GM06990 (cell line): ENCODE measurements at regions not wholly inside any gene's neighbourhood (a gene's known extent, or its start where the extent isn't known, plus 50 kb on each side); places are given as distances from the start of the nearest gene placed in this dataset.
"Not testable (repeated sequence)": the region's sequence is repeated elsewhere in the genome, so short reads cannot be mapped to it uniquely, and the experiment has no call there.

Experiments used
- DNase-seq: peaks from one replicate; pipeline ENCODE4 v3.0.0-alpha.2; 2011; ENCODE audit not compliant: insufficient read length; ENCODE audit errors: extremely low read depth
- H3K27me3 ChIP-seq: replicated peaks from 2 replicates; pipeline ENCODE4 v1.6.0; 2011; ENCODE audit warnings: low read length; ENCODE audit not compliant: control insufficient read depth, insufficient read depth
- H3K36me3 ChIP-seq: 2 replicates; pipeline ENCODE4 v1.5.1; 2011; ENCODE audit warnings: low read length; ENCODE audit not compliant: control insufficient read depth, insufficient read depth
- H3K4me3 ChIP-seq: replicated peaks from 2 replicates; pipeline ENCODE4 v1.5.1; 2011; ENCODE audit warnings: low read depth, mild to moderate bottlenecking, control low read depth, low read length
- TF ChIP-seq, protein P1 (sequence below): IDR thresholded peaks from 2 replicates; pipeline ENCODE4 v1.5.1; 2011; ENCODE audit warnings: low read length, control low read depth, mild to moderate bottlenecking, inconsistent platforms; ENCODE audit not compliant: insufficient read depth, poor library complexity, severe bottlenecking

DNA sequence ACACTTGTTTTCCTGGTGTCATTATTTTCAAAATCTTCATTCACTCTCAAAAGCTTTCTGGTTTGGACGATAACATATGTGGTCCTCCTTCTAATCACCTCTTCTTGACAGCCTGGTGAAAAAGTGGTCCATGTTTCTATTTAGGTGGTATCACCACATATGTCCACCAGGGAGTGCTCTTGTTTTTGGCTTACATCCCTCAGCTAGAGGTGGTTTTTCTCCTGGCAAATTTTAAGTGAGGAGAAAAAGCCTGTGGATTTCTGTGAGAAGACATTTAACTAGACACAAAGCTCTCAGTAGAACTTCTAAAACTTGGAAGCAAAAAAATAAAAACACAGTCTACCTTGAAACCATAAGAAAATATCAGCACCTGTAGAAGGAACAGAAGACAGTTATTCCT, 58.0 kb upstream of the FRMPD4 start:
- Histone ChIP-seq H3K27me3 (peaks cover 1% of the 10 kb centered on the region), H3K4me3 (no peak overlapping the region), H3K36me3 (no peaks in the 10 kb centered on the region)
- no peak for DNase-seq
- TF ChIP-seq, protein P1, sequence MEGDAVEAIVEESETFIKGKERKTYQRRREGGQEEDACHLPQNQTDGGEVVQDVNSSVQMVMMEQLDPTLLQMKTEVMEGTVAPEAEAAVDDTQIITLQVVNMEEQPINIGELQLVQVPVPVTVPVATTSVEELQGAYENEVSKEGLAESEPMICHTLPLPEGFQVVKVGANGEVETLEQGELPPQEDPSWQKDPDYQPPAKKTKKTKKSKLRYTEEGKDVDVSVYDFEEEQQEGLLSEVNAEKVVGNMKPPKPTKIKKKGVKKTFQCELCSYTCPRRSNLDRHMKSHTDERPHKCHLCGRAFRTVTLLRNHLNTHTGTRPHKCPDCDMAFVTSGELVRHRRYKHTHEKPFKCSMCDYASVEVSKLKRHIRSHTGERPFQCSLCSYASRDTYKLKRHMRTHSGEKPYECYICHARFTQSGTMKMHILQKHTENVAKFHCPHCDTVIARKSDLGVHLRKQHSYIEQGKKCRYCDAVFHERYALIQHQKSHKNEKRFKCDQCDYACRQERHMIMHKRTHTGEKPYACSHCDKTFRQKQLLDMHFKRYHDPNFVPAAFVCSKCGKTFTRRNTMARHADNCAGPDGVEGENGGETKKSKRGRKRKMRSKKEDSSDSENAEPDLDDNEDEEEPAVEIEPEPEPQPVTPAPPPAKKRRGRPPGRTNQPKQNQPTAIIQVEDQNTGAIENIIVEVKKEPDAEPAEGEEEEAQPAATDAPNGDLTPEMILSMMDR: peak; percentile 47

DNA sequence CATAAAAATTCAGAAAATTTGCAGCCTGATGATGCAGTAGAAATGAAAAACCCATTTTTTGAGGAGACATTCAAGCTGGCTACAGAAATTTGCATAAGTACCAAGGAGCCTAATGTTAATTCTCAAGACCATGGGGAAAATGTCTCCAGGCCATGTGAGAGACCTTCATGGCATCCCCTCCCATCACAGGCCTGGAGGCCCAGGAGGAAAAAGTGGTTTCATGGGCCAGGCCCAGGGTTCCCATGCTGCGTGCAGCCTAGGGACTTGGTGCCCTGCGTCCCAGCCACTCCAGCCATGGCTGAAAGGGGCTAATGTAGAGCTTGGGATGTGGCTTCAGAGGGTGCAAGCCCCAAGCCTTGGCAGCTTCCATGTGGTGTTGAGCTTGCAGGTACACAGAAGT, 55.3 kb upstream of the FRMPD4 start:
- H3K4me3 ChIP-seq, H3K36me3 ChIP-seq, H3K27me3 ChIP-seq, DNase-seq: not testable (repeated sequence)
